Astrocyte of the hippocampus (primary cell): ENCODE measurements at regions not wholly inside any gene's neighbourhood (a gene's known extent, or its start where the extent isn't known, plus 50 kb on each side); places are given as distances from the start of the nearest gene placed in this dataset.
"Not testable (repeated sequence)": the region's sequence is repeated elsewhere in the genome, so short reads cannot be mapped to it uniquely, and the experiment has no call there.

Source experiments
- DNase-seq: peaks from one replicate; pipeline ENCODE4 v3.0.0; 2011; ENCODE audit warnings: low read depth, low spot score

- DNase-seq = not testable (repeated sequence)
These were observed 352.5 kb downstream of the KCNJ18 start for GRCh38 chr17:22044706-22045246.

GRCh38 chr17:22047521-22047920, 355.2 kb downstream of the KCNJ18 start:
- DNase-seq = not testable (repeated sequence)

GRCh38 chr17:22048226-22048625, 355.9 kb downstream of the KCNJ18 start:
- DNase-seq = not testable (repeated sequence)

- not testable (repeated sequence) for DNase-seq
These were observed 358.4 kb downstream of the KCNJ18 start for GRCh38 chr17:22050766-22051165.

GRCh38 chr17:22052715-22053114, 360.4 kb downstream of the KCNJ18 start:
- DNase-seq = not testable (repeated sequence)

- DNase-seq = not testable (repeated sequence)
These were observed 364.2 kb downstream of the KCNJ18 start for GRCh38 chr17:22056566-22056965.

- DNase-seq = not testable (repeated sequence)
These were observed 383.6 kb downstream of the KCNJ18 start for GRCh38 chr17:22075918-22076317.

- DNase-seq = not testable (repeated sequence)
These were observed 396.3 kb downstream of the KCNJ18 start for GRCh38 chr17:22088589-22088988.

- DNase-seq = no peak
These were observed 398.1 kb downstream of the KCNJ18 start for GRCh38 chr17:22090263-22090935.

GRCh38 chr17:22091041-22091679, 398.8 kb downstream of the KCNJ18 start:
- DNase-seq = not testable (repeated sequence)

GRCh38 chr17:22091840-22092239, 399.5 kb downstream of the KCNJ18 start:
- not testable (repeated sequence) for DNase-seq

GRCh38 chr17:22095414-22095813, 403.1 kb downstream of the KCNJ18 start:
- DNase-seq = not testable (repeated sequence)

GRCh38 chr17:22099633-22100032, 407.3 kb downstream of the KCNJ18 start:
- DNase-seq = not testable (repeated sequence)

- no peak for DNase-seq
These were observed 409.9 kb downstream of the KCNJ18 start for GRCh38 chr17:22102177-22102576.

GRCh38 chr17:22116720-22117119, 424.4 kb downstream of the KCNJ18 start:
- not testable (repeated sequence) for DNase-seq

- not testable (repeated sequence) for DNase-seq
These were observed 425.1 kb downstream of the KCNJ18 start for GRCh38 chr17:22117401-22117800.

- DNase-seq = not testable (repeated sequence)
These were observed 426.7 kb downstream of the KCNJ18 start for GRCh38 chr17:22119016-22119415.

GRCh38 chr17:22119751-22120150, 427.4 kb downstream of the KCNJ18 start:
- DNase-seq = not testable (repeated sequence)

- no peak for DNase-seq
These were observed 431.4 kb downstream of the KCNJ18 start for GRCh38 chr17:22123536-22124281.

GRCh38 chr17:22128171-22128570, 435.8 kb downstream of the KCNJ18 start:
- DNase-seq = no peak

GRCh38 chr17:22128723-22129122, 436.4 kb downstream of the KCNJ18 start:
- no peak for DNase-seq

GRCh38 chr17:22129920-22130319, 437.6 kb downstream of the KCNJ18 start:
- not testable (repeated sequence) for DNase-seq
